ENCODE measurements at regions not wholly inside any gene's neighbourhood (a gene's known extent, or its start where the extent isn't known, plus 50 kb on each side); places are given as distances from the start of the nearest gene placed in this dataset.

GRCh38 chr2:45119855-45120254, 110.6 kb upstream of the SIX2 start:
- TF ChIP-seq CTCF (optimal IDR thresholded peaks at IDR 0.05 in 1 of 3, IDR thresholded peaks at IDR 0.05 in 1 of 3, conservative IDR thresholded peaks at IDR 0.05 in 1 of 3; ENCODE audit: extremely low read depth in 1 of 3, insufficient read depth in 2 of 3, low read length in 3 of 3) = no peak
- no peak for TF ChIP-seq EZH2 (IDR thresholded peaks at IDR 0.05; ENCODE audit: low read length)

Data from keratinocyte (primary cell).